ENCODE measurements at regions not wholly inside any gene's neighbourhood (a gene's known extent, or its start where the extent isn't known, plus 50 kb on each side); places are given as distances from the start of the nearest gene placed in this dataset.

DNA sequence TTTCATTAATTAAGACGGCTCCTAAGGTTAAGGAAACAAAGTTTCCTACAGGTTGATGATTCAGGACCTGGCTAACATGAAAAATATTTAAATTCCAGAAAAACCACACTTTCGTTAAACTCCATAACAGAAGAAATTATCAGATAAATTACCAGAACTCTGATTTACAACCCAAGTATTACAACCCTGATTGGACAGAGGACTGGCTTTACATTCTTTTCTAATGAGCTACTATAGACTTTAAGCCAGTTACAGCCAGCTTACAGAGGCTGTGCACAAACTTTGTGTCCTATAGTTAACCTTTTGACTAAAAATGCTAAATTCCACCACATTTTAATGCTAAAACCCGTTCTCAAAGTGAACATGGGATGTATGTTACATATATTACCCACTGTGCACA is 458.6 kb downstream of the KCNJ3 start:
- Histone ChIP-seq H3K27me3 (no peaks in the 10 kb centered on the region), H3K27ac (no peak overlapping the region), H3K36me3 (no peaks in the 10 kb centered on the region), H3K4me3 (no peak overlapping the region), H3K4me1 (no peaks in the 10 kb centered on the region), H3K9me3 (no peaks in the 10 kb centered on the region)
- TF ChIP-seq, protein P1, sequence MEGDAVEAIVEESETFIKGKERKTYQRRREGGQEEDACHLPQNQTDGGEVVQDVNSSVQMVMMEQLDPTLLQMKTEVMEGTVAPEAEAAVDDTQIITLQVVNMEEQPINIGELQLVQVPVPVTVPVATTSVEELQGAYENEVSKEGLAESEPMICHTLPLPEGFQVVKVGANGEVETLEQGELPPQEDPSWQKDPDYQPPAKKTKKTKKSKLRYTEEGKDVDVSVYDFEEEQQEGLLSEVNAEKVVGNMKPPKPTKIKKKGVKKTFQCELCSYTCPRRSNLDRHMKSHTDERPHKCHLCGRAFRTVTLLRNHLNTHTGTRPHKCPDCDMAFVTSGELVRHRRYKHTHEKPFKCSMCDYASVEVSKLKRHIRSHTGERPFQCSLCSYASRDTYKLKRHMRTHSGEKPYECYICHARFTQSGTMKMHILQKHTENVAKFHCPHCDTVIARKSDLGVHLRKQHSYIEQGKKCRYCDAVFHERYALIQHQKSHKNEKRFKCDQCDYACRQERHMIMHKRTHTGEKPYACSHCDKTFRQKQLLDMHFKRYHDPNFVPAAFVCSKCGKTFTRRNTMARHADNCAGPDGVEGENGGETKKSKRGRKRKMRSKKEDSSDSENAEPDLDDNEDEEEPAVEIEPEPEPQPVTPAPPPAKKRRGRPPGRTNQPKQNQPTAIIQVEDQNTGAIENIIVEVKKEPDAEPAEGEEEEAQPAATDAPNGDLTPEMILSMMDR (IDR thresholded peaks at IDR 0.05) = no peak
- no peak for TF ChIP-seq POLR2A (IDR thresholded peaks at IDR 0.05)
- intact Hi-C loops (cut with DNase I; ENCODE audit: low total_unique reads) = no loop called here
- no peak for DNase-seq

DNA sequence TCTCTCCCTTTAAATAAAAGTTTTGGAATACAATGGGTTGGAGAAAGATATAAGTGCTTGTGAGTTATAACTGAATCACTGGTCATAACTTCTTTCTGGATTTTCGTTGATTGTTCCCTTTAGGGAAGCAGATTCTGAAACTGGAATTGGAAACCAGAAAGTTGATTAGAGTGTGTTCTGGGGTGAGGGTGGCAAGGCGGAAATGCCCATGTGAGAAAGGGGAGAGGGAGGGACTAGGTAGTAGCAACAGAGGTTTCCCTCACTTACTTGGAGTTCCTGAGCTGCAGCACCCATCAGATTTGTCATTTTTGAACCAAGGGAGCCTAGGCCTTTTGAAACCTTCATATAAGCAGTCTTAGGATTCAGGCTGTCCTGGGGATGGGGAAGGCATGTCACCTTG is 453.4 kb downstream of the KCNJ3 start:
- Histone ChIP-seq H3K27me3 (no peaks in the 10 kb centered on the region), H3K9me3 (no peaks in the 10 kb centered on the region), H3K27ac (no peak overlapping the region), H3K4me3 (no peak overlapping the region), H3K36me3 (no peaks in the 10 kb centered on the region), H3K4me1 (no peaks in the 10 kb centered on the region)
- no peak for DNase-seq
- intact Hi-C loops (cut with DNase I; ENCODE audit: low total_unique reads) = no loop called here
- TF ChIP-seq, protein P1 (IDR thresholded peaks at IDR 0.05) = no peak
- no peak for TF ChIP-seq POLR2A (IDR thresholded peaks at IDR 0.05)

DNA sequence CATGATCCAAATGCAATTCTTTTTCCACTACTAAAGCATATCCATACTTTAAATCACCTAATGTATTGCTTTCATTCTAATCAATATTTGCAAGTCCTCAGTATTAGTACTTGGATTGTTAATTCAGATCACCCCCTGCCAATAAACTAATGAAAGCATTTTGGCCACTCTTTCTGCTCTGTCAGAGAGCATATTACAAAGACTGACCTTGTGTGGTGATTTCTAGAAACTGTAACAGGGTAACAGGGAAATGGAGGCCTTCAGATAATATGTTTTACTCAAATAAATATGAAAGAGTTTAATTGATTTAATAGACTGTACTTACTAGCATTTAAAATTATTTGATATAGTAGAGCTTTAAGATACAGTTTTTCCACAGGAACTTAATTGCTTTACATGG is 453.0 kb downstream of the KCNJ3 start:
- TF ChIP-seq, protein P1 (IDR thresholded peaks at IDR 0.05) = no peak
- TF ChIP-seq POLR2A (IDR thresholded peaks at IDR 0.05) = no peak
- no peak for DNase-seq
- Histone ChIP-seq H3K4me3 (no peak overlapping the region), H3K9me3 (no peaks in the 10 kb centered on the region), H3K27ac (no peak overlapping the region), H3K27me3 (no peaks in the 10 kb centered on the region), H3K4me1 (no peaks in the 10 kb centered on the region), H3K36me3 (no peaks in the 10 kb centered on the region)
- intact Hi-C loops (cut with DNase I; ENCODE audit: low total_unique reads) = no loop called here

DNA sequence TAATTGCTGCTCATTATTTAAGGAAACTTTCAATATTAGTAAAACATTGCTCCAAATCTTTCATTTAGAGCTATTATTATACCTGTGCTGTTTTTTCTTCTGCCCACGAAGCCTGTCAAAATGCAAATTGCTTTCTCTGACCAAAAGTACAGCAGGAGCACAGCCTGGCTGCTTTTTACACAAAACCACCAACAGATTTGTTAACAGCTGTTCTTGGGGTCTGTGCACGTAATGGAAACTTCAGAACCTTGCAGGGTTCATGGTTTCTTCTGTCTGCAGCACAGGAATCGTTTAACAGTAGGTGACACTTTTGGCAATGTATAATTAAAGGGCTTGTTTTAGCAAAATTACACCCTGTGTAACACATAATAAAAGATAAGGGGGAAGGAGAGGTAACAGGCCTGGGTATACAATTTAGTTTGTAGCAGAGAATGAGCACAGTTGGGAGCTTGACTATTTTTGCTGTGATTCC is 447.3 kb downstream of the KCNJ3 start:
- TF ChIP-seq POLR2A (IDR thresholded peaks at IDR 0.05) = no peak
- TF ChIP-seq, protein P1 (IDR thresholded peaks at IDR 0.05) = no peak
- Histone ChIP-seq H3K9me3 (no peaks in the 10 kb centered on the region), H3K27me3 (no peaks in the 10 kb centered on the region)

DNA sequence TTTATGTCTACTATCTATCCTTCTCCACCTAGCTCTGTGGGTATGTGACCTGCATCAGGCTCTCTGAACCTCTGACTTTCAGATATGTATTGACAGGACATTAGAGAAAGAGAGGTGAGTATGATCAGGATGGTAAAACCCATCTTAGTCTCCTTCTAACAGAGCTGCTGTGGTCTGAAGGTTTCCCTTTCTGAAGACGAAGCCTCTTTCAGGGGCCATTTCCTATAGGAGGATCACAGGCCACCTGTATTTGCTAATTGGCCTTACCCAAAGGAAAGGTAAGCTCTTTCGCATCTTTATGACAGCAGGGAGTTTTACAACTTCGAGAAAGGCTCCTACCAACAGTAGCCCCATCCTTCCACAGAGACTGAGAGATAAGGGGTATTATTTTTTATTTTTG is 442.9 kb downstream of the KCNJ3 start:
- DNase-seq = no peak
- H3K27me3 ChIP-seq = no peaks in the 10 kb centered on the region
- H3K27ac ChIP-seq = no peak overlapping the region
- intact Hi-C loops (cut with DNase I; ENCODE audit: low total_unique reads) = no loop called here
- H3K4me1 ChIP-seq = no peaks in the 10 kb centered on the region
- H3K9me3 ChIP-seq = no peaks in the 10 kb centered on the region
- TF ChIP-seq, protein P1 (IDR thresholded peaks at IDR 0.05) = no peak
- no peak for TF ChIP-seq POLR2A (IDR thresholded peaks at IDR 0.05)
- no peak overlapping the region for H3K4me3 ChIP-seq
- no peaks in the 10 kb centered on the region for H3K36me3 ChIP-seq

More for the DNA sequence above, 447.3 kb downstream of the KCNJ3 start:
- no peaks in the 10 kb centered on the region for H3K36me3 ChIP-seq
- H3K27ac ChIP-seq = no peak overlapping the region
- DNase-seq = no peak
- intact Hi-C loops (cut with DNase I; ENCODE audit: low total_unique reads) = no loop called here
- no peaks in the 10 kb centered on the region for H3K4me1 ChIP-seq
- no peak overlapping the region for H3K4me3 ChIP-seq
